ENCODE measurements at regions not wholly inside any gene's neighbourhood (a gene's known extent, or its start where the extent isn't known, plus 50 kb on each side); places are given as distances from the start of the nearest gene placed in this dataset.

GRCh38 chr4:30536231-30536630 lies 183.9 kb upstream of the PCDH7 start:
- Histone ChIP-seq H3K4me2 (ENCODE audit: low read length) (no peak overlapping the region), H3K9ac (ENCODE audit: low read length) (no peak overlapping the region), H3K36me3 (ENCODE audit: insufficient read depth, low read length) (no peaks in the 10 kb centered on the region), H4K20me1 (ENCODE audit: insufficient read depth) (no peaks in the 10 kb centered on the region), H2AFZ (ENCODE audit: low read depth, low read length) (no peak overlapping the region), H3K79me2 (replicated peaks; ENCODE audit: insufficient read depth, low read length) (no peaks in the 10 kb centered on the region), H3K9me2 (ENCODE audit: insufficient read depth, low read length) (no peaks in the 10 kb centered on the region), H3K4me3 (ENCODE audit: low read length) (no peak overlapping the region), H3K27me3 (ENCODE audit: insufficient read depth, low read depth, low read length) (no peaks in the 10 kb centered on the region), H3F3A (ENCODE audit: insufficient read depth, low read length, poor library complexity, severe bottlenecking) (no peaks in the 10 kb centered on the region), H3K9me3 (ENCODE audit: low read length) (no peaks in the 10 kb centered on the region), H3K27ac (ENCODE audit: low read length) (no peak overlapping the region)
- no peak for TF ChIP-seq EP300 (conservative IDR thresholded peaks at IDR 0.05; ENCODE audit: poor library complexity, severe bottlenecking)
- TF ChIP-seq, protein P1, sequence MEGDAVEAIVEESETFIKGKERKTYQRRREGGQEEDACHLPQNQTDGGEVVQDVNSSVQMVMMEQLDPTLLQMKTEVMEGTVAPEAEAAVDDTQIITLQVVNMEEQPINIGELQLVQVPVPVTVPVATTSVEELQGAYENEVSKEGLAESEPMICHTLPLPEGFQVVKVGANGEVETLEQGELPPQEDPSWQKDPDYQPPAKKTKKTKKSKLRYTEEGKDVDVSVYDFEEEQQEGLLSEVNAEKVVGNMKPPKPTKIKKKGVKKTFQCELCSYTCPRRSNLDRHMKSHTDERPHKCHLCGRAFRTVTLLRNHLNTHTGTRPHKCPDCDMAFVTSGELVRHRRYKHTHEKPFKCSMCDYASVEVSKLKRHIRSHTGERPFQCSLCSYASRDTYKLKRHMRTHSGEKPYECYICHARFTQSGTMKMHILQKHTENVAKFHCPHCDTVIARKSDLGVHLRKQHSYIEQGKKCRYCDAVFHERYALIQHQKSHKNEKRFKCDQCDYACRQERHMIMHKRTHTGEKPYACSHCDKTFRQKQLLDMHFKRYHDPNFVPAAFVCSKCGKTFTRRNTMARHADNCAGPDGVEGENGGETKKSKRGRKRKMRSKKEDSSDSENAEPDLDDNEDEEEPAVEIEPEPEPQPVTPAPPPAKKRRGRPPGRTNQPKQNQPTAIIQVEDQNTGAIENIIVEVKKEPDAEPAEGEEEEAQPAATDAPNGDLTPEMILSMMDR (IDR thresholded peaks at IDR 0.05; ENCODE audit: poor library complexity, severe bottlenecking): no peak
- TF ChIP-seq SMC3 (conservative IDR thresholded peaks at IDR 0.05; ENCODE audit: poor library complexity): no peak

DNA sequence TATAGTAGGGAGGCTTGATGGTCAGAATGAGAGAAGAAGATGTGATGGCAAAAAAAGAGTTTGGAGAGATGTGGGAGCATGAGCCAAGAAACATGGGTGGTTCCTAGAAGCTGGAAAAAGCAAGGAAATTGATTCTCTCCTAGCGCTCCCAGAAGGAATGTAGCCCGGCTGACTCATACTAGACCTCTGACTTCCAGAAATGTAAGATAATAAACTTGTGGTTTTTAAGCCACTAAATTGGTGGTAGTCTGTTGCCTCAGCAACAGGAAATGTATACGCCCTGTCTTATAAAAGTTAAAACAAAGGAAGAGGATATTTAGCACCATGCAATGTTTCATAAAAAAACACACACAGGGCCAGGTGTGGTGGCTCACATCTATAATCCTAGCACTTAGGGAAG lies 182.7 kb upstream of the PCDH7 start:
- no peak for TF ChIP-seq POLR2AphosphoS5 (IDR thresholded peaks at IDR 0.05)
- TF ChIP-seq REST (IDR thresholded peaks at IDR 0.05; ENCODE audit: borderline replicate concordance): no peak
- TF ChIP-seq TAF1 (IDR thresholded peaks at IDR 0.05; ENCODE audit: low read depth): no peak
- TF ChIP-seq MXI1 (conservative IDR thresholded peaks at IDR 0.05; ENCODE audit: poor library complexity, severe bottlenecking): no peak
- TF ChIP-seq, protein P1 (IDR thresholded peaks at IDR 0.05; ENCODE audit: poor library complexity, severe bottlenecking): no peak
- no peak for TF ChIP-seq SMC3 (conservative IDR thresholded peaks at IDR 0.05; ENCODE audit: poor library complexity)
- TF ChIP-seq EP300 (conservative IDR thresholded peaks at IDR 0.05; ENCODE audit: poor library complexity, severe bottlenecking): no peak
- TF ChIP-seq RAD21 (conservative IDR thresholded peaks at IDR 0.05): no peak
- no peak for TF ChIP-seq EZH2 (IDR thresholded peaks at IDR 0.05; ENCODE audit: borderline replicate concordance, insufficient read depth, low read length, poor library complexity, severe bottlenecking)
- Histone ChIP-seq H3K9me3 (ENCODE audit: low read length) (no peaks in the 10 kb centered on the region), H4K20me1 (ENCODE audit: insufficient read depth) (no peaks in the 10 kb centered on the region), H3K4me2 (ENCODE audit: low read length) (no peak overlapping the region), H3K79me2 (replicated peaks; ENCODE audit: insufficient read depth, low read length) (no peaks in the 10 kb centered on the region), H3K9ac (ENCODE audit: low read length) (no peak overlapping the region), H3K36me3 (ENCODE audit: insufficient read depth, low read length) (no peaks in the 10 kb centered on the region), H3K9me2 (ENCODE audit: insufficient read depth, low read length) (no peaks in the 10 kb centered on the region), H3F3A (ENCODE audit: insufficient read depth, low read length, poor library complexity, severe bottlenecking) (no peaks in the 10 kb centered on the region), H3K27me3 (ENCODE audit: insufficient read depth, low read depth, low read length) (no peaks in the 10 kb centered on the region), H2AFZ (ENCODE audit: low read depth, low read length) (no peak overlapping the region), H3K4me3 (ENCODE audit: low read length) (no peak overlapping the region), H3K27ac (ENCODE audit: low read length) (no peak overlapping the region)

All from neural cell (in vitro differentiated cells).